ENCODE measurements at regions not wholly inside any gene's neighbourhood (a gene's known extent, or its start where the extent isn't known, plus 50 kb on each side); places are given as distances from the start of the nearest gene placed in this dataset.

DNA sequence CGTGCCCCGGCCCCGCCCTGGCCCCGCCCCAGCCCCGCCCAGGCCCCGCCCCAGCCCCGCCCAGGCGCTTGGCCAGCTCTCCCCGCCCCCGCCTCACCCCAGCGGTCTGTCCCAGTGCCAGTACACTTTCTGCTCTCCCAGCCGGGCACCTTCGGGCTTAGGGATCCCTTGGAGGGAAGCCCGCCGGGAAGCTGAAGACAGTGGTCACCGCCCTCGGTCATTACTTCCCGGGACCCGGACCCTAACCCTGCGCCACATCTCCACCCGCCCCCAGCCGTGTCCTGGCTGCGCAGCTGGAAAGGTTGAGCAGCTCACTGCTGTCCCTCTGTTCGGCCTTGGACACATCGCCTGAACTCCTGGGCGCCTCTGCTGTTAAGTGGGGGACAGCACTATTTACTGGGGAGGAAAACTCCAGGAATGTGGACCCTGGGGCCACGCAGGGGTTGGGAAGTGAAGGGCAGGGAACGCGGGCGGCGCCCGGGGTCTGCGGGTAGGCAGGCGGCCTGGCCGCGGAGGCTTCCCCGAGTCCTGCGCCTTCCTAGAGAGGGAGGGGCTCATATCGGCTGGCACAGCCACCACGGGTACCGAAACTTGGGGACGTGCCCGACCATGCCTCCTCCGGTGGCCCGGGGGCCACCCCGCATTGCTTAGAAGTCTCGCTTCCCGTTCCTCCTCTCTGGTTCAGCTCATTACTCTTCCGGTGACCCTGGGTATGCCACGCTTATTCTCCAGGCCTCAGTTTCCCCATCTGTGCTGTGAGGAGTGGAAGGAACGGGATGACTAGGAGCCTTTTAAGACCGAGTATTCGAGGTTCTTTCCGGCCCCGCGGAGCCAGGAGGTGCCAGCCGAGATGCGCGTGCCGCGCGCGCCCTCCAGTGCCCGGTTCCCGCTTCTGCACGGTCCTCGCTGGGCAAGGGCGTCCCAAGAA, 121.0 kb downstream of the GYPC start:
- peak overlapping the region in 7 of 8 donors; percentile 3 to 80 (median 68) for H3K27ac ChIP-seq
- peak overlapping the region; percentile 34 to 80 (median 52) for H3K4me3 ChIP-seq
- peaks cover 0 to 31% (median 0%) of the 10 kb centered on the region in 7 donors for H3K27me3 ChIP-seq (replicated peaks in 1 of 7)
- H3K9me3 ChIP-seq = no peaks in the 10 kb centered on the region
- peak in 2 of 3 donors; percentile 31 to 58 for TF ChIP-seq POLR2AphosphoS5 (IDR thresholded peaks at IDR 0.05)
- TF ChIP-seq POLR2A (IDR thresholded peaks at IDR 0.05) = no peak
- TF ChIP-seq CTCF (IDR thresholded peaks at IDR 0.05 in 8 of 11, conservative IDR thresholded peaks at IDR 0.05 in 3 of 11) = peak; percentile 85 to 97 (median 92)
- peak; percentile 95 for DNase-seq
- H3K36me3 ChIP-seq = no peaks in the 10 kb centered on the region
- H3K4me1 ChIP-seq = peaks cover 0 to 20% (median 6%) of the 10 kb centered on the region in 6 donors
- WGBS, 5 donors = 1 to 2% (median 1%) methylated on average over 36 to 68 of the region's 68 CpGs
- intact Hi-C loops (cut with DNase I; ENCODE audit: low total_unique reads) = loop anchor here (2.0 to 10.0 kb wide), 2 partner anchors 248 to 1032 kb away; no protein-coding TSS in a partner anchor

- 24 to 35% (median 30%) methylated on average over 3 of the region's 3 CpGs for WGBS, 5 donors
These were observed 121.1 kb upstream of the TEX51 start for GRCh38 chr2:126777620-126777978.

DNA sequence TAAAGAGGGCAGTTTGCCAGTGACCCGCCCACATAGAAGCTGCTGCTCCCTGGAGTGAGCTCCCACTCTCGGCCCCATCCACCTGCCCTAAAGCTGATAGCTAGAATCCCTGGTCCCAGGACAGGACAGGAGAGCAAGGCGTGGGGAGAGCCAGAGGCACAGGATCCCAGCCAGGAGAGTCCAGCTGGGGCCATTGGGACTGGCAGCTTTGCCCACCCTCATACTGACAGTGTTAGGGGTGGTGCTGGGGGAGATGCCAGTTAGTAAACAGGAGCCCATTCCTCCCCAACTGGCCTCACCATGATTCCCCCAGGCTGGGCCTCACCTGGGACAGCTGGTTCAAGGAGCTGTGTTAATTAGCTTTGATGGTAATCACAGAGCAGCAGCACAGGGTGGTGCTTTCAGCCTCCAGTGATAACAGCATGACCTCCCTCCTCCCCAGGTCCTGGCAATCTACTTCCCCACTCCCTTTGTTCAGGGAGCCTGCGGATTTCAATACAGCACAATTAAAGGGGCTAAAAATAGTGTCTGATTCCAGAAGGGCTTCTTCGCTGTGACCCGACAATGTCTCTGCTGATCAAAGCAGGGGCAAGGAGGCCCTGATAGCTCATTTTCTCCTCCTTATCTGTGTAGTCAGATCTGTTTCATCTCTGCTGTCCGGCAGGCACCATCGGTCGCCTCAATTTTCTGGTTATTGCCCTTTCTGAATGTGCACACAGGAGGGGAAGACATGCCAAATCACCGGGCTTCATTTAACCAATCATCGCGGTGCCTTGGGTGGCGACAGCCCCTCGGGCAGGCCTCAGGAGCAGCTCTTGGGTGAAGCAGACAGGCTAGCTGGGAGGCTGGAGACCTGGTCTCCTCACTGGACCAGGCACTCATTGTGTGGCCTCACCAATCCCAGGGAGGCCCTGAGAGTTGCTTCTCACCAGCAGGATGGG, 119.9 kb upstream of the TEX51 start:
- DNase-seq = peak; percentile 63
- WGBS, 5 donors = 71 to 79% (median 76%) methylated on average over 14 of the region's 14 CpGs
- H3K9me3 ChIP-seq = no peaks in the 10 kb centered on the region

More at GRCh38 chr2:126777620-126777978, 121.1 kb upstream of the TEX51 start:
- Histone ChIP-seq H3K27me3 (replicated peaks in 1 of 7) (peaks cover 0 to 35% (median 0%) of the 10 kb centered on the region in 7 donors), H3K27ac (peak overlapping the region in 2 of 8 donors; percentile 68 to 80), H3K4me3 (peak overlapping the region in 5 of 8 donors; percentile 52 to 80 (median 56)), H3K36me3 (no peaks in the 10 kb centered on the region), H3K9me3 (no peaks in the 10 kb centered on the region), H3K4me1 (peaks cover 0 to 20% (median 6%) of the 10 kb centered on the region in 6 donors)
- no peak for DNase-seq
- TF ChIP-seq POLR2A (IDR thresholded peaks at IDR 0.05) (no peak), CTCF (IDR thresholded peaks at IDR 0.05 in 8 of 11, conservative IDR thresholded peaks at IDR 0.05 in 3 of 11) (peak in 2 of 11 experiments; percentile 3 to 11), POLR2AphosphoS5 (IDR thresholded peaks at IDR 0.05) (no peak)
- intact Hi-C loops (cut with DNase I; ENCODE audit: low total_unique reads) = loop anchor here (2.0 to 10.0 kb wide), 2 partner anchors 249 to 1033 kb away; no protein-coding TSS in a partner anchor

More for the DNA sequence above, 119.9 kb upstream of the TEX51 start:
- H3K27me3 ChIP-seq (replicated peaks in 1 of 7) = peaks cover 0 to 44% (median 0%) of the 10 kb centered on the region in 7 donors
- H3K4me3 ChIP-seq = no peak overlapping the region
- H3K36me3 ChIP-seq = no peaks in the 10 kb centered on the region
- H3K27ac ChIP-seq = no peak overlapping the region
- peaks cover 0 to 20% (median 6%) of the 10 kb centered on the region in 6 donors for H3K4me1 ChIP-seq
- TF ChIP-seq POLR2A (IDR thresholded peaks at IDR 0.05) = no peak
- no peak for TF ChIP-seq CTCF (IDR thresholded peaks at IDR 0.05 in 8 of 11, conservative IDR thresholded peaks at IDR 0.05 in 3 of 11)
- no peak for TF ChIP-seq POLR2AphosphoS5 (IDR thresholded peaks at IDR 0.05)
- intact Hi-C loops (cut with DNase I; ENCODE audit: low total_unique reads) = loop anchor here (10.0 kb wide), 1 partner anchor 1034 kb away; no protein-coding TSS in a partner anchor
